Colonic mucosa (tissue), 4 donors: ENCODE measurements at regions not wholly inside any gene's neighbourhood (a gene's known extent, or its start where the extent isn't known, plus 50 kb on each side); places are given as distances from the start of the nearest gene placed in this dataset.

Experiments used
- DNase-seq: peaks from one replicate; pipeline ENCODE4 v3.0.0-alpha.2; 2020
- H3K27ac ChIP-seq: fragments of 200-600 bp; one replicate; pipeline ENCODE4 v1.8.0; 2021
- H3K27me3 ChIP-seq: fragments of 200-600 bp; one replicate; pipeline ENCODE4 v1.8.0; 2021
- H3K36me3 ChIP-seq: fragments of 200-600 bp; one replicate; pipeline ENCODE4 v1.8.0; 2021
- H3K4me1 ChIP-seq: fragments of 200-600 bp; one replicate; pipeline ENCODE4 v1.8.0; 2021; ENCODE audit warnings: mild to moderate bottlenecking
- H3K4me3 ChIP-seq: fragments of 200-600 bp; one replicate; pipeline ENCODE4 v1.8.0; 2021
- H3K9ac ChIP-seq, 2 donors: one replicate each; pipeline ENCODE4 v1.7.0; 2013; ENCODE audit warnings: control low read depth in 2 of 2, low read depth in 2 of 2, low read length in 2 of 2
- H3K9me3 ChIP-seq: fragments of 200-600 bp; one replicate; pipeline ENCODE4 v1.8.0; 2021
- intact Hi-C: fragments of 100-400 bp; cut with DNase I; formaldehyde crosslinking; loops from one replicate; pipeline ENCODE4 v1.14.1; 2022
- TF ChIP-seq, protein P1 (sequence below): fragments of 200-600 bp; IDR thresholded peaks from one replicate; pipeline ENCODE4 v1.8.0; 2022; ENCODE audit warnings: antibody characterized with exemption, mild to moderate bottlenecking
- donor health status: healthy.
- donor health status: DM: no; HTN: no; CAD: no.
- donor health status: DM: no; HTN: no; CAD: no.

DNA sequence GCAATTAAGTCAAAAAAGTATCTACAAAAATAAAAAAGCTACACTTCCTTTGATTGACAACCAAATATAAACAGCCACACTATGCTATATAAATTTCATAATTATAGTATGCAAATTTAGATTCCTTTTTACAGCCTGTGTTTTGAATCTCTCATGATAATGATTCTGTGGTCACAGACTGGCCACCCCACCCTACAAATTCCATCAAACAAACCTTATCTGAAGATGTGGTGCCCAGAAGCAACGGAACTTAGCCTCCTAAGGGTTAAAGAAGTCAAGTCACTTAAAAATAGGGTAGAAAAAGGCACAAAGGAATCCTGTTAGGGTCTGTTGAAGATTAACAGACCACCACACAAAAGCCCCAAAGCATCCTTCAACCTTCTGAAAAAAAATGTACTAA, 351.8 kb downstream of the INHBA start:
- H3K9me3 ChIP-seq, result no peaks in the 10 kb centered on the region
- H3K36me3 ChIP-seq, result no peaks in the 10 kb centered on the region
- H3K27ac ChIP-seq, result no peak overlapping the region
- TF ChIP-seq, protein P1, sequence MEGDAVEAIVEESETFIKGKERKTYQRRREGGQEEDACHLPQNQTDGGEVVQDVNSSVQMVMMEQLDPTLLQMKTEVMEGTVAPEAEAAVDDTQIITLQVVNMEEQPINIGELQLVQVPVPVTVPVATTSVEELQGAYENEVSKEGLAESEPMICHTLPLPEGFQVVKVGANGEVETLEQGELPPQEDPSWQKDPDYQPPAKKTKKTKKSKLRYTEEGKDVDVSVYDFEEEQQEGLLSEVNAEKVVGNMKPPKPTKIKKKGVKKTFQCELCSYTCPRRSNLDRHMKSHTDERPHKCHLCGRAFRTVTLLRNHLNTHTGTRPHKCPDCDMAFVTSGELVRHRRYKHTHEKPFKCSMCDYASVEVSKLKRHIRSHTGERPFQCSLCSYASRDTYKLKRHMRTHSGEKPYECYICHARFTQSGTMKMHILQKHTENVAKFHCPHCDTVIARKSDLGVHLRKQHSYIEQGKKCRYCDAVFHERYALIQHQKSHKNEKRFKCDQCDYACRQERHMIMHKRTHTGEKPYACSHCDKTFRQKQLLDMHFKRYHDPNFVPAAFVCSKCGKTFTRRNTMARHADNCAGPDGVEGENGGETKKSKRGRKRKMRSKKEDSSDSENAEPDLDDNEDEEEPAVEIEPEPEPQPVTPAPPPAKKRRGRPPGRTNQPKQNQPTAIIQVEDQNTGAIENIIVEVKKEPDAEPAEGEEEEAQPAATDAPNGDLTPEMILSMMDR, result no peak
- intact Hi-C loops, result no loop called here
- no peaks in the 10 kb centered on the region for H3K4me1 ChIP-seq
- H3K4me3 ChIP-seq, result no peak overlapping the region
- H3K9ac ChIP-seq, result no peak overlapping the region
- no peak for DNase-seq
- no peaks in the 10 kb centered on the region for H3K27me3 ChIP-seq

DNA sequence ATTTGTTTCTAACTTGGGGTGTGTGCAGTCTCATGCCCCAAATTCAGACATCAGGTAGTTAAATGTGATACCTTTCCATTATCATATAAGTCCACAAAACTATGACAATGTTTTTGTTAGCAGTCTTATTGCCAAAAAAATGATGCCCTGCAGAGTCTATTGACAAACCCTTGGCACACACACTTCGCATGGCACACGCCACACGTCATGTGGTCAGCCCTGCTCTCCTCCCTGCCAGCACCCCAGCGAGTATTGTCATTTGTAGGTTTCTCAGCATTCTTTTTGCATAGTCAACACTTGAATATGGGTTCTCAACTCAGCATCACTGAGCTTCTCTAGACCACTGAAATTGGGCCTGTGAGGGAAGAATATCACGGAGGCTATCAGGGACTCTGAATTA, 356.0 kb downstream of the INHBA start:
- Histone ChIP-seq H3K27me3 (no peaks in the 10 kb centered on the region), H3K9ac (no peak overlapping the region), H3K4me3 (no peak overlapping the region), H3K27ac (no peak overlapping the region), H3K4me1 (no peaks in the 10 kb centered on the region), H3K9me3 (no peaks in the 10 kb centered on the region), H3K36me3 (no peaks in the 10 kb centered on the region)
- DNase-seq, result no peak
- TF ChIP-seq, protein P1, result no peak
- intact Hi-C loops, result no loop called here

DNA sequence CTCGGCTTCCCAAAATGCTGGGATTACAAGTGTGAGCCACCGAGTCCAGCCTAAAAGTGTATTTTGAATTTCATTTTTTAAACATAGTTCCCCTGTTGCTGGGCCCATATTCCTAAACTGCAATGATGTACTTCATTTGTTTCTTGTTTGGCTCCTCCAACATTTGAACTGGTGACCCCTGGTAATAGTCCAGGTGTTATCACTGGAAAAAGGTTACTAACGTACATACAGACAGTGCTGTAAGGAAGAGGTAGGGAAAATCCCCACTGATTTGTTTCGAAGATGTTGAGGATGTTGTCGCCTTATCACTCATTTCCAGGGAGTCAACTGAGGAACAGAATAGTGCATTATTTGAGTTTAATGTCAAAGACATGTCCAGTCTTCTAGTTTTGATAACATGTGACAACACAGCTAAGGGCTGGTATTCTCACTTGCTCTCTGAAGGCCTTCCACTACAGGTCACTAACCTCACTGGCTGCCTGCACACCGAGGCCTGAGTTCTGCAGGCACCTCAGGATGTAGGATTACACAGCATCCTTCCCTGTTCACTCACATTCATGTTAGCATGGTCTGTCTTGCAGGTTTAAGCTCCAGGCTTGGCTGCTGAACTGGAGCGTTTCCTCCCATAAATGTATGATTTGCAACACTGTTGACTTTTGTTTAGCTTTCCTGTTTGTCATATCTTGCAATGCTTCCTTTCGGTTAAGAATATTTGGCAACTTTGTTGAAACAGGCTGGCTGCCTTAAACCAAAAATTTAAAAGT, 362.8 kb downstream of the INHBA start:
- H3K4me3 ChIP-seq, result no peak overlapping the region
- H3K27ac ChIP-seq, result no peak overlapping the region
- H3K9me3 ChIP-seq, result no peaks in the 10 kb centered on the region
- intact Hi-C loops, result no loop called here
- no peak for DNase-seq
- no peaks in the 10 kb centered on the region for H3K36me3 ChIP-seq
- no peaks in the 10 kb centered on the region for H3K4me1 ChIP-seq
- TF ChIP-seq, protein P1, result no peak
- no peaks in the 10 kb centered on the region for H3K27me3 ChIP-seq
- no peak overlapping the region for H3K9ac ChIP-seq

DNA sequence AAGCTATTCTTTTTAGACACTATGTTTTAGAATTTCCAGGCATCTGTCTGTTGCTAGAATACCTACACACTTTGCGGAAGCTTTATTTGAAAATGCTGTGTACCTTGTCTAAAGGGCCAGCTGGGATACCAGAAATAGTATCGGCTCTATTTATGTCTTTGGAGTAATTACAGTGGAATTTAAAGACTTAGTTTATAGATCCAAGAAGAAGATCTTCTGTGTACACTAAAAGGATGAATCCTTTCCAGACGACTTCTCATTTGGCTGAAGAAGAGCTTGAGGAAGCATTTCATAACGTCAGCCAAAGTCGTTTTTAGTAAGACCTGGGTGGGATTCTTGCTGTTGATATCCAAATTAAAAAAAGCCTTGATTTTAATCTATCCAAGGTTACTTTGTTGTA, 365.9 kb downstream of the INHBA start:
- TF ChIP-seq, protein P1, result no peak
- H3K27ac ChIP-seq, result no peak overlapping the region
- no peaks in the 10 kb centered on the region for H3K9me3 ChIP-seq
- intact Hi-C loops, result no loop called here
- DNase-seq, result no peak
- no peaks in the 10 kb centered on the region for H3K4me1 ChIP-seq
- no peak overlapping the region for H3K9ac ChIP-seq
- no peak overlapping the region for H3K4me3 ChIP-seq
- H3K36me3 ChIP-seq, result no peaks in the 10 kb centered on the region
- no peaks in the 10 kb centered on the region for H3K27me3 ChIP-seq

DNA sequence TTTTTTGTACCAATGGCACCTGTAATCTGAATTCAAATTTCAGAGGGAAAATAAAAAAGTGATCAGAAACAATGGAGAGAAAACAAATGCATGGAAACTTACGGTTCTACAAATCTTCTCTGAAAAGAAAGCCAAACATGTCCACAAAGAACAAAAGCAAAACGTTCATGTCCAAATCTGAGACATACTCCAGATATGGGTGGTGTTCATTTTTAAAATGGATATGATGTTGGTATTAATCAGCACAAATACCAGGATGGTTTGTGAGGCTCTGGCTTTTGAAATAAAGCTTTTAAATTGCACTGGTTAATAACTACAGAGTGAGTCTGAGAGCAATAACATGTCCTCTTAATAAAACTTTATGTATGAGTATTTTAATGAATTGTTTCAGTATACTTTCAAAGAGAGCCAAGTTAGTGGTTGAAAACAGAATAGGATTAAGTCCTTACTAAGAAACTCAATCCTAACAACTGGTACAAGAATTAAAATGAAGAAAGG, 366.4 kb downstream of the INHBA start:
- Histone ChIP-seq H3K9me3 (no peaks in the 10 kb centered on the region), H3K4me1 (no peaks in the 10 kb centered on the region), H3K36me3 (no peaks in the 10 kb centered on the region), H3K4me3 (no peak overlapping the region), H3K27ac (no peak overlapping the region), H3K27me3 (no peaks in the 10 kb centered on the region), H3K9ac (no peak overlapping the region)
- intact Hi-C loops, result no loop called here
- no peak for DNase-seq
- TF ChIP-seq, protein P1, result no peak
